K562 (cell line): ENCODE measurements at regions not wholly inside any gene's neighbourhood (a gene's known extent, or its start where the extent isn't known, plus 50 kb on each side); places are given as distances from the start of the nearest gene placed in this dataset.

ENCODE experiments used
- ATAC-seq: fragments of 200-7000 bp; cut with Tn5 transposase; 3 replicates; pipeline ENCODE4 v1.9.1; 2020; ENCODE audit warnings: moderate library complexity
- BruUV-seq: library from RNA; stranded (reverse); fragments of 400-500 nt; replicated peaks from 2 replicates; lab custom pipeline; 2021; lab: Mats Ljungman, UMichigan
- CTCF ChIA-PET: fragments of 300-600 bp; formaldehyde crosslinking; extraction: SDS; loops from one replicate; lab custom pipeline; 2021; ENCODE audit warnings: low intra/inter-chr PET ratio; lab: Yijun Ruan, JAX
- POLR2A ChIA-PET: fragments of 300-600, 350-650 bp; sonication (Branson Sonifier 250); formaldehyde crosslinking; extraction: SDS; loops from one replicate; lab custom pipeline; 2021; ENCODE audit warnings: antibody characterized with exemption, inconsistent platforms; lab: Yijun Ruan, JAX
- DNase-seq, 4 experiments: peaks; one replicate each; pipeline versions ENCODE4 v3.0.0 to v3.0.0-alpha.2; 2011 to 2018; ENCODE audit warnings: low spot score in 3 of 4, mixed read lengths in 3 of 4; ENCODE audit errors: extremely low read depth in 1 of 4
- FAIRE-seq: peaks from 2 replicates; lab custom pipeline; 2011; peaks lifted over from hg19 to GRCh38; lab: Jason Lieb, UNC
- H2AFZ ChIP-seq: 2 replicates; pipeline ENCODE4 v1.6.0; 2011; ENCODE audit warnings: low read depth, low read length, control low read depth, inconsistent platforms
- H3K27ac ChIP-seq: fragments of 200-600 bp; 3 replicates; pipeline ENCODE4 v1.8.0; 2011; ENCODE audit warnings: low read depth, mild to moderate bottlenecking, control low read depth, inconsistent platforms, low read length, moderate library complexity, mixed read lengths; ENCODE audit errors: extremely low read depth
- H3K27me3 ChIP-seq, 2 experiments: fragments of 300-600 bp in 1 of 2; 2 replicates in 1 of 2; 3 replicates in 1 of 2; pipeline versions ENCODE4 v1.6.0 to v1.8.0; 2011; ENCODE audit warnings: inconsistent platforms in 2 of 2, low read length in 2 of 2, mild to moderate bottlenecking in 1 of 2, mixed read lengths in 1 of 2, moderate library complexity in 1 of 2; ENCODE audit not compliant: control insufficient read depth in 2 of 2, insufficient read depth in 2 of 2
- H3K36me3 ChIP-seq: fragments of 300-600 bp; 3 replicates; pipeline ENCODE4 v1.8.0; 2011; ENCODE audit warnings: mild to moderate bottlenecking, low read length, inconsistent platforms; ENCODE audit not compliant: control insufficient read depth, insufficient read depth
- H3K4me1 ChIP-seq, 2 experiments: fragments of 200-600 bp in 1 of 2; replicated peaks in 1 of 2; 2 replicates in 1 of 2; 3 replicates in 1 of 2; pipeline versions ENCODE4 v1.5.1 to v1.8.0; 2011; ENCODE audit warnings: inconsistent platforms in 2 of 2, low read length in 2 of 2, mild to moderate bottlenecking in 1 of 2, mixed read lengths in 1 of 2, moderate library complexity in 1 of 2; ENCODE audit not compliant: control insufficient read depth in 2 of 2, insufficient read depth in 2 of 2
- H3K4me2 ChIP-seq: 2 replicates; pipeline ENCODE4 v1.6.1; 2011; ENCODE audit warnings: low read length, control low read depth, inconsistent platforms, mixed read lengths; ENCODE audit not compliant: insufficient read depth
- H3K4me3 ChIP-seq: fragments of 200-600 bp; sonication (generic), shearing (Covaris generic); 2 replicates; pipeline ENCODE4 v1.5.1; 2016; ENCODE audit warnings: control low read depth, inconsistent platforms
- H3K79me2 ChIP-seq: fragments of 200-600 bp; 3 replicates; pipeline ENCODE4 v1.8.0; 2011; ENCODE audit warnings: low read length, inconsistent platforms; ENCODE audit not compliant: control insufficient read depth, insufficient read depth
- H3K9ac ChIP-seq, 2 experiments: 2 replicates each; pipeline versions ENCODE4 v1.6.0 to v1.6.1; 2011; ENCODE audit warnings: low read depth in 2 of 2, low read length in 2 of 2, control low read depth in 1 of 2, inconsistent platforms in 1 of 2, mild to moderate bottlenecking in 1 of 2, mixed read lengths in 1 of 2; ENCODE audit not compliant: insufficient read depth in 1 of 2
- H3K9me1 ChIP-seq: one replicate; pipeline ENCODE4 v1.6.0; 2011; ENCODE audit warnings: inconsistent platforms, mild to moderate bottlenecking, low read length, moderate library complexity; ENCODE audit not compliant: control insufficient read depth, insufficient read depth
- H3K9me3 ChIP-seq: replicated peaks from 2 replicates; pipeline ENCODE4 v1.5.1; 2011; ENCODE audit warnings: low read depth, low read length, inconsistent platforms; ENCODE audit not compliant: control insufficient read depth, insufficient read depth
- H4K20me1 ChIP-seq: replicated peaks from 2 replicates; pipeline ENCODE4 v1.6.1; 2011; ENCODE audit warnings: low read length, inconsistent platforms, mixed read lengths; ENCODE audit not compliant: control insufficient read depth, insufficient read depth
- ARID3A ChIP-seq: IDR thresholded peaks from 2 replicates; pipeline ENCODE4 v1.6.1; 2012; ENCODE audit warnings: low read depth, low read length, improper control_type of control experiment, borderline replicate concordance
- CREB3L1 ChIP-seq: fragments of 450-650 bp; IDR thresholded peaks from 2 replicates; pipeline ENCODE4 v1.6.1; 2014; ENCODE audit warnings: low read depth, mild to moderate bottlenecking, moderate library complexity, borderline replicate concordance
- GATAD2A ChIP-seq: fragments of 450-650 bp; IDR thresholded peaks from 2 replicates; pipeline ENCODE4 v1.6.1; 2017
- PCBP2 ChIP-seq: fragments of 200-400 bp; formaldehyde crosslinking; IDR thresholded peaks from 2 replicates; pipeline ENCODE4 v1.6.1; 2018; ENCODE audit warnings: low read length, low read depth, mild to moderate bottlenecking, moderate library complexity; ENCODE audit not compliant: poor library complexity, severe bottlenecking
- POLR2A ChIP-seq: fragments of 450-650 bp; conservative IDR thresholded peaks from 2 replicates; pipeline ENCODE4 v1.6.1; 2016
- RNF219 ChIP-seq: fragments of 250-450 bp; sonication (Bioruptor Pico); IDR thresholded peaks from 2 replicates; pipeline ENCODE4 v1.5.0; 2022; ENCODE audit warnings: mild to moderate bottlenecking
- ZBTB1 ChIP-seq: sonication (generic); formaldehyde crosslinking; IDR thresholded peaks from 2 replicates; pipeline ENCODE4 v1.8.1; 2023; ENCODE audit warnings: missing genetic modification reagents, low read depth, mild to moderate bottlenecking, borderline replicate concordance
- ZC3H4 ChIP-seq: sonication (generic); formaldehyde crosslinking; IDR thresholded peaks from 2 replicates; pipeline ENCODE4 v1.9.0; 2021; ENCODE audit warnings: missing genetic modification reagents, borderline replicate concordance
- ZNF212 ChIP-seq: fragments of 450-650 bp; formaldehyde crosslinking; IDR thresholded peaks from 2 replicates; pipeline ENCODE4 v1.4.0; 2020; ENCODE audit warnings: mild to moderate bottlenecking
- ZNF280B ChIP-seq: fragments of 250-450 bp; sonication (Bioruptor Pico); IDR thresholded peaks from 2 replicates; pipeline ENCODE4 v1.5.1; 2021; ENCODE audit warnings: mild to moderate bottlenecking
- WGBS: fragments of 100-300 bp; shearing (Covaris generic); methylation state at CpG from one replicate; pipeline ENCODE4 v1.1.6; 2016; ENCODE audit warnings: low coverage, mixed read lengths; ENCODE audit not compliant: insufficient coverage; ENCODE audit errors: missing lambda C conversion rate; 5-methylcytosine and 5-hydroxymethylcytosine counted together
- in situ Hi-C: fragments of 300-500 bp; cut with MboI; formaldehyde crosslinking; loops from 4 replicates; pipeline ENCODE4 v1.15.0; 2018; ENCODE audit warnings: inconsistent platforms, mixed read lengths
- intact Hi-C: fragments of 100-400 bp; cut with micrococcal nuclease; formaldehyde crosslinking; loops from 2 replicates; pipeline ENCODE4 v1.14.2; 2022

GRCh38 chr17:33390479-33391176, 97.5 kb upstream of the ASIC2 start:
- Histone ChIP-seq H3K9me3 (no peaks in the 10 kb centered on the region), H3K79me2 (no peaks in the 10 kb centered on the region), H3K9me1 (no peaks in the 10 kb centered on the region), H3K4me2 (no peak overlapping the region), H3K27ac (no peak overlapping the region), H3K36me3 (no peaks in the 10 kb centered on the region), H3K4me3 (no peak overlapping the region), H3K9ac (no peak overlapping the region), H4K20me1 (no peaks in the 10 kb centered on the region; the same call in 1 of the 2 replicates), H3K4me1 (no peaks in the 10 kb centered on the region), H2AFZ (no peak overlapping the region), H3K27me3 (no peaks in the 10 kb centered on the region)
- intact Hi-C loops = no loop called here
- POLR2A ChIA-PET = no interaction called here
- in situ Hi-C loops = no loop called here
- CTCF ChIA-PET = no interaction called here
- no peak for ATAC-seq
- FAIRE-seq = no peak
- DNase-seq = no peak
- no TSS peak for BruUV-seq
- WGBS = 0% methylated on average over 6 of the region's 6 CpGs
- TF ChIP-seq GATAD2A (no peak), PCBP2 (no peak), ZNF280B (no peak), ZBTB1 (CRISPR knock-in tag) (no peak), RNF219 (CRISPR knock-in tag) (no peak), ZNF212 (CRISPR knock-in tag) (no peak), CREB3L1 (no peak), ZC3H4 (no peak), POLR2A (no peak), ARID3A (no peak)
